OCI-LY3 (cell line): ENCODE measurements at regions not wholly inside any gene's neighbourhood (a gene's known extent, or its start where the extent isn't known, plus 50 kb on each side); places are given as distances from the start of the nearest gene placed in this dataset.
A peak's percentile ranks its signal among the peaks of the same experiment; 100 is the strongest.

ENCODE experiments used
- H2AFZ ChIP-seq: fragments of 200-600, 300-600 bp; shearing (Covaris generic); 2 replicates; pipeline ENCODE4 v1.6.0; 2014; ENCODE audit warnings: antibody characterized with exemption, low read depth, low read length
- H3K27ac ChIP-seq: fragments of 200-600, 300-600 bp; sonication (generic); 2 replicates; pipeline ENCODE4 v1.5.1; 2014; ENCODE audit warnings: mild to moderate bottlenecking, low read length, moderate library complexity, mixed read lengths
- H3K27me3 ChIP-seq: fragments of 200-600, 300-600 bp; sonication (generic); 2 replicates; pipeline ENCODE4 v1.6.1; 2014; ENCODE audit warnings: low read depth, low read length, mixed read lengths
- H3K36me3 ChIP-seq: fragments of 200-600, 300-600 bp; sonication (generic); replicated peaks from 2 replicates; pipeline ENCODE3; 2014; ENCODE audit warnings: low read depth, low read length, mixed read lengths
- H3K4me1 ChIP-seq: fragments of 300-600, 200-600 bp; sonication (generic); 2 replicates; pipeline ENCODE4 v1.6.1; 2014; ENCODE audit warnings: low read length, mixed read lengths
- H3K4me2 ChIP-seq: fragments of 200-600, 300-600 bp; sonication (generic); 2 replicates; pipeline ENCODE4 v1.6.1; 2014; ENCODE audit warnings: low read length, mixed read lengths
- H3K4me3 ChIP-seq: fragments of 300-600, 200-600 bp; sonication (generic); 2 replicates; pipeline ENCODE4 v1.5.1; 2014; ENCODE audit warnings: antibody characterized with exemption, mild to moderate bottlenecking, low read length, moderate library complexity
- H3K79me2 ChIP-seq: fragments of 300-600, 200-600 bp; shearing (Covaris generic); 2 replicates; pipeline ENCODE4 v1.6.1; 2014; ENCODE audit warnings: mild to moderate bottlenecking, low read length, mixed read lengths
- H3K9ac ChIP-seq: fragments of 300-600, 200-600 bp; shearing (Covaris generic); 2 replicates; pipeline ENCODE4 v1.6.0; 2014; ENCODE audit warnings: mild to moderate bottlenecking, low read length, moderate library complexity
- H3K9me3 ChIP-seq: fragments of 200-600, 300-600 bp; shearing (Covaris generic); 2 replicates; pipeline ENCODE4 v1.6.1; 2014; ENCODE audit warnings: low read length, mixed read lengths; ENCODE audit not compliant: insufficient read depth
- H4K20me1 ChIP-seq: fragments of 200-600, 300-600 bp; sonication (generic); 2 replicates; pipeline ENCODE4 v1.6.1; 2016; ENCODE audit warnings: low read length, mixed read lengths; ENCODE audit not compliant: insufficient read depth
- CTCF ChIP-seq: fragments of 200-600, 300-600 bp; sonication (generic); IDR thresholded peaks from 2 replicates; pipeline ENCODE4 v1.5.1; 2014; ENCODE audit warnings: antibody characterized with exemption, low read length, low read depth
- EZH2phosphoT487 ChIP-seq: fragments of 200-600 bp; shearing (Covaris generic); IDR thresholded peaks from 2 replicates; pipeline ENCODE4 v1.6.1; 2018; ENCODE audit warnings: antibody characterized with exemption, mixed run types, low read depth

GRCh38 chr1:221473411-221473810 lies 268.5 kb downstream of the DUSP10 start:
- Histone ChIP-seq H3K9me3 (peaks cover 3% of the 10 kb centered on the region; the same call in 1 of the 2 replicates), H4K20me1 (no peaks in the 10 kb centered on the region), H3K36me3 (peaks cover 2% of the 10 kb centered on the region), H3K4me2 (no peak overlapping the region), H3K4me1 (peaks cover 14% of the 10 kb centered on the region), H2AFZ (no peak overlapping the region), H3K4me3 (no peak overlapping the region), H3K27ac (no peak overlapping the region), H3K79me2 (no peaks in the 10 kb centered on the region), H3K27me3 (peaks cover 12% of the 10 kb centered on the region), H3K9ac (no peak overlapping the region)
- TF ChIP-seq CTCF (no peak), EZH2phosphoT487 (no peak)

DNA sequence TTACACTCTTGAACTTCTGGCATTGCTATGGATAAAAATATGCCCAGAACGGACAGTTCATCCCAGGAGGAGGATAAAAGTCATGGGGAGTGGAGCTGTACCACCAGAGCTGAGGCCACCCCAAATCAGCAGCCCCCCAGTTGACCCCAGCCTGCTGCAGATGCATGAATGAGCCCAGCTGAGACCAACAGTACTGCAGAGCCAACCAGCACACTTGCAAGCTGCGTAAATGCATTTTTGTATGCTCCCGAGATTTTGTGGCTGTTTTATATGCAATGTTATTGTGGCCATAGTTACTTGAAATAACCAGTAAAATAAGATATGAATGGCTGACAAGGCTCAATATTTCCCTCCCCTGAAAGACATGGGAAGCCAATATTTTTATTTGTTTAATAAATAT lies 264.6 kb downstream of the DUSP10 start:
- no peak overlapping the region for H3K9ac ChIP-seq
- no peak overlapping the region for H2AFZ ChIP-seq
- H3K4me3 ChIP-seq: no peak overlapping the region
- no peaks in the 10 kb centered on the region for H4K20me1 ChIP-seq
- H3K27me3 ChIP-seq: peaks cover 12% of the 10 kb centered on the region
- H3K4me2 ChIP-seq: no peak overlapping the region
- TF ChIP-seq EZH2phosphoT487 (no peak), CTCF (no peak)
- H3K36me3 ChIP-seq: no peaks in the 10 kb centered on the region
- H3K27ac ChIP-seq: no peak overlapping the region
- no peaks in the 10 kb centered on the region for H3K9me3 ChIP-seq
- no peaks in the 10 kb centered on the region for H3K79me2 ChIP-seq
- peaks cover 14% of the 10 kb centered on the region for H3K4me1 ChIP-seq

DNA sequence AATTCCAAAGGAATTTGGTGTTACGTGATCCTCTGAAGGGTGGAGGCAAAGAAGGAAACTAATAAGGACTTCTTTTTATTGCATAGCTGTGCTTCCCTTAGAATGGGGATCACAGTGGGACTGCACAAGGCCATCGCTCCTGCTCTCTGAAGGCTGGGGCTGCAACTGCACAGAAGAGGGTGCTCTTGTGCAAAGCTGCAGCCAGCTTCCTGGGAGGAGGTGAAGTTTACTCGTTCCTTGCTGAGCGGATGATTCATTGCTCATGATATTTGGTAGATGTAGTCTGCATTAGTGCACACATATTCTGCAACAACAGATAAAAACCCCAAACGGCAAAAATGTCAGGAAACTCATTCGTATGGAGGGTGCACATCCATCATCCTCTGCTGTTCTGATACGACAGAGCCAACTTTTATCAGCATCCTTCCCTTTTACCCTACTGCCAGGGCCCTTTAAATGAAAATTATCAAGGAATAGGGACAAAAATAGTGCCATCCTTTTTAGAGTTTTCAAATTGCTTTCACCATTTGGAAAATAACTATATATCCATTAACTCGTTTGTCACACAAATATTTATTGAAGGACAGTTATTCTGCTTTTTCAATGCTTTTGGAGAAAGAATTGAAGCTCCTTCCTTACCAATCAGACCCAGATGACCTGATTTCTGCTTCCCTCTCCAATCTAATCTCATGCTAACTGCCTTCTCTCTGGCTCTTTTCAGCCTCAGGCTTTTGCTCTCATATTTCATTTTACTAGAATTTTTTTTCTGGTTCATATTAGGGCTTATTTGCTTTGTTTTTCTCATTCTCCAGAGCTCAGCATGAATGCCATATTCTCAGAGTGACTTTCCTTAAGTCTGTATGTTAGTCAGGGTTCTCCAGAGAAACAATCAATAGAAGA lies 263.6 kb downstream of the DUSP10 start:
- TF ChIP-seq CTCF (peak; percentile 98), EZH2phosphoT487 (no peak)
- Histone ChIP-seq H3K4me1 (peaks cover 9% of the 10 kb centered on the region), H3K9ac (no peak overlapping the region), H3K36me3 (no peaks in the 10 kb centered on the region), H4K20me1 (no peaks in the 10 kb centered on the region), H3K79me2 (no peaks in the 10 kb centered on the region), H3K27me3 (peaks cover 12% of the 10 kb centered on the region), H3K27ac (no peak overlapping the region), H3K4me3 (0 out of 2 replicates have a peak overlapping the region, but pooled peaks have one; percentile 21), H3K4me2 (peak overlapping the region; percentile 58), H3K9me3 (no peaks in the 10 kb centered on the region), H2AFZ (peak overlapping the region; percentile 56)

DNA sequence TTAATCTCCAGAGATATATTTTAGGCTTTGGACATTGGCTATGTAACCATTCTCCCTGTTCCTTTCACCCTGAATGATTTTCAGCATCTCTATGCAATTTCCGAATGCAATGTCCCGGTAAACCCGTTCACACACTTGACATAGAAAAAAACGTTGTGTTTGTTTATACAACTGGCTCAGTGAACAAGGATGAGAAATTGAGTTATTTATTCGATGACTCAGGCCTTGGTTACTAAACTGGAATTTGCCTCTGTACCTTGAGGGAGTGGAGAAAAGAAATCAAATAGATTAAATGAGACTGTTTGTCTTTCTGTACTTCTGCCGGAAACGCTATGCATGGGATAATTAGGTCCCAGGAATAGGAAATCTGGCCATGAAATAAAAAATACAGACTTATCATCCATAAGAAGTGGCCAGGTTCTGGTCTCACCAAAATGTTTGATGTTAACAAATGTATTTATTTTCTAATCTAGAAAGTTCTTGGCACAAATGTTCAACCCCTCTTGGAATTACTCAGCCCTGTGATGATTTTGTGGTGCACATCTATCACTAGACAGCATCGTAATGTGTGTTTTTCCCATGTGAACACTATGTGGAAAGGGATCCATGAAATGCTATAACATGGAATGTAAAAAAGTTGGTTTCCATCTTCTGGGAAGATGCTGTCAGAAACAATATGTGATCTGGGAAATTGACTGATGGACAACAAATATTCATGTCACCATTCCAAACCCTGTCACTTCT lies 253.9 kb downstream of the DUSP10 start:
- Histone ChIP-seq H3K9me3 (no peaks in the 10 kb centered on the region), H3K27ac (no peak overlapping the region), H3K27me3 (no peaks in the 10 kb centered on the region), H3K9ac (no peak overlapping the region), H3K4me2 (no peak overlapping the region), H3K4me1 (peaks cover 14% of the 10 kb centered on the region), H3K79me2 (no peaks in the 10 kb centered on the region), H3K36me3 (no peaks in the 10 kb centered on the region), H2AFZ (no peak overlapping the region), H3K4me3 (no peak overlapping the region), H4K20me1 (no peaks in the 10 kb centered on the region)
- TF ChIP-seq EZH2phosphoT487 (no peak), CTCF (no peak)
